Osteoblast (primary cell): ENCODE measurements at regions not wholly inside any gene's neighbourhood (a gene's known extent, or its start where the extent isn't known, plus 50 kb on each side); places are given as distances from the start of the nearest gene placed in this dataset.

ENCODE experiments used
- DNase-seq: peaks from one replicate; pipeline ENCODE4 v3.0.0; 2011; ENCODE audit warnings: low spot score, mixed read lengths; ENCODE audit not compliant: insufficient read length; ENCODE audit errors: missing footprints
- H2AFZ ChIP-seq: 2 replicates; pipeline ENCODE4 v1.6.0; 2011; ENCODE audit warnings: mild to moderate bottlenecking, low read length
- H3K27ac ChIP-seq: 2 replicates; pipeline ENCODE4 v1.5.1; 2011; ENCODE audit warnings: mild to moderate bottlenecking, low read depth, low read length, moderate library complexity
- H3K27me3 ChIP-seq: 2 replicates; pipeline ENCODE4 v1.6.0; 2012; ENCODE audit warnings: mild to moderate bottlenecking, control low read depth, inconsistent platforms, low read length, moderate library complexity; ENCODE audit not compliant: insufficient read depth
- H3K36me3 ChIP-seq: 2 replicates; pipeline ENCODE4 v1.5.1; 2011; ENCODE audit warnings: mild to moderate bottlenecking, low read length, control low read depth, moderate library complexity; ENCODE audit not compliant: insufficient read depth
- H3K4me1 ChIP-seq: 2 replicates; pipeline ENCODE4 v1.5.1; 2011; ENCODE audit warnings: mild to moderate bottlenecking, low read length, control low read depth, moderate library complexity; ENCODE audit not compliant: insufficient read depth
- H3K4me2 ChIP-seq: 2 replicates; pipeline ENCODE4 v1.6.0; 2011; ENCODE audit warnings: mild to moderate bottlenecking, low read length; ENCODE audit not compliant: insufficient read depth
- H3K4me3 ChIP-seq: fragments of 200-600 bp; sonication (generic); 3 replicates; pipeline ENCODE4 v1.5.1; 2012; ENCODE audit warnings: mild to moderate bottlenecking, low read length, inconsistent platforms; ENCODE audit not compliant: insufficient read depth
- H3K79me2 ChIP-seq: 2 replicates; pipeline ENCODE4 v1.6.0; 2012; ENCODE audit warnings: mild to moderate bottlenecking, low read length, control low read depth, inconsistent platforms; ENCODE audit not compliant: insufficient read depth
- H3K9me3 ChIP-seq: 2 replicates; pipeline ENCODE4 v1.5.1; 2011; ENCODE audit warnings: low read depth, low read length, control low read depth
- H4K20me1 ChIP-seq: 2 replicates; pipeline ENCODE4 v1.6.0; 2012; ENCODE audit warnings: mild to moderate bottlenecking, low read length, control low read depth; ENCODE audit not compliant: insufficient read depth
- TF ChIP-seq, protein P1 (sequence below): IDR thresholded peaks from 2 replicates; pipeline ENCODE4 v1.5.1; 2011; ENCODE audit warnings: mild to moderate bottlenecking, low read depth, low read length, moderate library complexity; ENCODE audit errors: extremely low read depth

DNA sequence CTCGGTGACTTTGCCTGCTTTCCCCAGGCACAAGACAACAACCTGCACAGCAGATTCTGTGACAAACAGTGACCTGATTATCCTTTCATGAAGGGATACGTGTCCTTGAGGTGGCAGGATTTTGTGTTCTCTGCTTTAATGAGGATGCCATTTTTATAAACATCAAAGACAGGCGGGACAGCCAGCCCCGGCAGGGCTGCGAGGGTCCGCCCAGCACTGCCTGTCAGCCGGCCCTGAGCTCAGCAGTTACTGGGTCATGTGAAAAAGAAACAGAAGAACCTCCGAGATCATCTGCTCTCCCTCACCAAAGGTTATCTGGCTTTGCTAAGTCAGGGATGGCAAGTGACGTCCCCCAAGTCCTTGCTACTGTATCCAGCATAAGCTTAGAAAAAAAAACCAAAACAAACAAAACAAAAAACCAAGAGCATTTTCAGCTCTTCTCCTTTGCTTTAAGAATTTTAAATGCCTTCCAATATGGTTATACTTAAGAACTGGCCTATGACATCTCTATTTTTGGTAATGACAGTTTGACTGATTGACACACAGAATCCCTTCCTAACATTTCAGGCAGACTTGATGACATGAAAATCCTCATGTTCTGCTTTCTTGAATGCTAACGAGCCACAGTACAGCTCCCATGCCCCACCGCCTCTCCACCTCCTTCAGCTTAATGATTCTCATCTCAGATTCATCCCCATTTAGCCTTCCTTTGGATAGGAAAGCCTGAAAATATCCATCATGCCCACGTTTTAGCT, 666.6 kb upstream of the ARGLU1 start:
- Histone ChIP-seq H3K27me3 (no peaks in the 10 kb centered on the region), H4K20me1 (peaks cover 4% of the 10 kb centered on the region), H3K36me3 (no peaks in the 10 kb centered on the region), H3K4me1 (no peaks in the 10 kb centered on the region), H3K9me3 (no peaks in the 10 kb centered on the region), H3K4me3 (no peak overlapping the region), H2AFZ (no peak overlapping the region), H3K4me2 (no peak overlapping the region), H3K27ac (no peak overlapping the region), H3K79me2 (no peaks in the 10 kb centered on the region)
- TF ChIP-seq, protein P1, sequence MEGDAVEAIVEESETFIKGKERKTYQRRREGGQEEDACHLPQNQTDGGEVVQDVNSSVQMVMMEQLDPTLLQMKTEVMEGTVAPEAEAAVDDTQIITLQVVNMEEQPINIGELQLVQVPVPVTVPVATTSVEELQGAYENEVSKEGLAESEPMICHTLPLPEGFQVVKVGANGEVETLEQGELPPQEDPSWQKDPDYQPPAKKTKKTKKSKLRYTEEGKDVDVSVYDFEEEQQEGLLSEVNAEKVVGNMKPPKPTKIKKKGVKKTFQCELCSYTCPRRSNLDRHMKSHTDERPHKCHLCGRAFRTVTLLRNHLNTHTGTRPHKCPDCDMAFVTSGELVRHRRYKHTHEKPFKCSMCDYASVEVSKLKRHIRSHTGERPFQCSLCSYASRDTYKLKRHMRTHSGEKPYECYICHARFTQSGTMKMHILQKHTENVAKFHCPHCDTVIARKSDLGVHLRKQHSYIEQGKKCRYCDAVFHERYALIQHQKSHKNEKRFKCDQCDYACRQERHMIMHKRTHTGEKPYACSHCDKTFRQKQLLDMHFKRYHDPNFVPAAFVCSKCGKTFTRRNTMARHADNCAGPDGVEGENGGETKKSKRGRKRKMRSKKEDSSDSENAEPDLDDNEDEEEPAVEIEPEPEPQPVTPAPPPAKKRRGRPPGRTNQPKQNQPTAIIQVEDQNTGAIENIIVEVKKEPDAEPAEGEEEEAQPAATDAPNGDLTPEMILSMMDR = no peak
- DNase-seq = no peak

DNA sequence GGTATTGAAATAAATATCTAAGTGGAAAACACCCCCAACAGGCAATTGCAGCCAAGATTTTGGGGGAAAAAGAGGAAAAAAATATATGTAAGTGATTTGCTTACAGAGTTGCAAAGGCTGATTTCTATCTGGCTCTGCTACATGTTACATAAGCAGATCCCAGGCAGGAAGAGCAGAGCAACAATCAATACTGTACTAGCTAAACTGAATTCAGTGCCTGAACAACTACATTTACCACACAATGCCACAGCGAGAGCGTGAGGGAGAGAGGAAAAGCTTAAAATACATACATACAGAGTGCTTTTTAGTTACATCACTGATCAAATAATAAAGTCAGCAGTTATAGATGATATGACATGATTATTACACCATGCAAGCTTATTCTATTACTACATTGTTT, 665.6 kb upstream of the ARGLU1 start:
- Histone ChIP-seq H3K27ac (no peak overlapping the region), H3K4me3 (no peak overlapping the region), H3K4me1 (no peaks in the 10 kb centered on the region), H3K36me3 (no peaks in the 10 kb centered on the region), H3K79me2 (no peaks in the 10 kb centered on the region), H3K27me3 (no peaks in the 10 kb centered on the region), H3K9me3 (no peaks in the 10 kb centered on the region), H4K20me1 (peaks cover 4% of the 10 kb centered on the region), H3K4me2 (no peak overlapping the region), H2AFZ (no peak overlapping the region)
- TF ChIP-seq, protein P1 = no peak
- DNase-seq = no peak

DNA sequence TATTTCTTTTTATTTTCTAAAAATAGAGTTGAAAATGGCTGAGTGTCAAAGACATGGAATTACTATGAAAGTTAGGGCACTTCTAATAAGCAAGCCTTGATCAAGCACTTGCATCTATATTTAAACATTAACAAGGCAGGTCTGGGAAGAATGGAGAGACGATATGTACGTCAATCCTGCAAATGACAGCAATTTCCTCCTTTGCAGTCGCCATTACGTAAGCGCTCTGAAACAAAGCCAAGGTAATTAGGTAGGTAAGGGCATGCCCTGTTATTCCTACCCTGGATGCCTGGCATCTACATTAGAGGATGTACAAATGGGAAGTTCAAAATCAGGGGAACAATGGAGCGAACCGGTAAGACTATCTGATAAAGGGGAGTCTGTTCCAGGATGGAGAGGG, 664.0 kb upstream of the ARGLU1 start:
- TF ChIP-seq, protein P1 = no peak
- Histone ChIP-seq H3K4me1 (no peaks in the 10 kb centered on the region), H3K4me3 (no peak overlapping the region), H2AFZ (no peak overlapping the region), H3K4me2 (no peak overlapping the region), H3K9me3 (no peaks in the 10 kb centered on the region), H3K27me3 (no peaks in the 10 kb centered on the region), H4K20me1 (peaks cover 4% of the 10 kb centered on the region), H3K79me2 (no peaks in the 10 kb centered on the region), H3K27ac (no peak overlapping the region), H3K36me3 (no peaks in the 10 kb centered on the region)
- no peak for DNase-seq

DNA sequence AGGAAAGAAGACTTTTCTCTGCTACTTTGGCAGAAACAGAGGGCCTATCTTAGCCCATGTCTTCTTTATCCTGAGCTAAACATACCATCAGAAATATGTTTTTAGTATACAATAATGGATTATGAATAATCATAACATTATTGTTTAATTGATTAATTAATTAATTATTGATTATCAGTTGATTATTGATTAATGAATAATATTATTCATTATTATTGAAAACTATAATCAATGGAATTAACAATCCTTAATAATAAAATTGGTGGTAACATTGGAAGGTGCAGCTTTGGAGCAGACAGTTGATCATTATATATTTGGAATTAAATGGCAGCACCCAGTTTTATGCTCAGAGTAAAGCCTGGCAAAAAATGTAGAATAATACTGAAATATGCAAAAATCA, 655.9 kb upstream of the ARGLU1 start:
- Histone ChIP-seq H3K9me3 (no peaks in the 10 kb centered on the region), H4K20me1 (no peaks in the 10 kb centered on the region), H3K36me3 (no peaks in the 10 kb centered on the region), H2AFZ (no peak overlapping the region), H3K4me2 (no peak overlapping the region), H3K27me3 (no peaks in the 10 kb centered on the region), H3K27ac (no peak overlapping the region), H3K4me1 (no peaks in the 10 kb centered on the region), H3K79me2 (no peaks in the 10 kb centered on the region), H3K4me3 (no peak overlapping the region)
- TF ChIP-seq, protein P1 = no peak
- no peak for DNase-seq
